H7 (cell line): ENCODE measurements at regions not wholly inside any gene's neighbourhood (a gene's known extent, or its start where the extent isn't known, plus 50 kb on each side); places are given as distances from the start of the nearest gene placed in this dataset.
"Not testable (repeated sequence)": the region's sequence is repeated elsewhere in the genome, so short reads cannot be mapped to it uniquely, and the experiment has no call there.

Experiments
- DNase-seq: peaks from one replicate; pipeline ENCODE4 v3.0.0; 2012
- H3K27me3 ChIP-seq: 2 replicates; pipeline ENCODE4 v1.6.0; 2011; ENCODE audit warnings: mild to moderate bottlenecking, low read length; ENCODE audit not compliant: control insufficient read depth, insufficient read depth
- H3K36me3 ChIP-seq: replicated peaks from 2 replicates; pipeline ENCODE4 v1.5.1; 2011; ENCODE audit warnings: low read length; ENCODE audit not compliant: control insufficient read depth, insufficient read depth
- H3K4me3 ChIP-seq: 2 replicates; pipeline ENCODE4 v1.5.1; 2011; ENCODE audit warnings: low read depth, mild to moderate bottlenecking, control low read depth, low read length, moderate library complexity; ENCODE audit not compliant: insufficient read depth

- no peaks in the 10 kb centered on the region for H3K36me3 ChIP-seq
- H3K4me3 ChIP-seq = no peak overlapping the region
- no peak for DNase-seq
- no peaks in the 10 kb centered on the region for H3K27me3 ChIP-seq
Measured at GRCh38 chr20:59110607-59111006, 53.0 kb upstream of the ZNF831 start.

GRCh38 chr20:59105581-59105980 is 58.0 kb upstream of the ZNF831 start:
- Histone ChIP-seq H3K4me3 (no peak overlapping the region), H3K36me3 (no peaks in the 10 kb centered on the region), H3K27me3 (no peaks in the 10 kb centered on the region)
- DNase-seq = no peak

- no peaks in the 10 kb centered on the region for H3K36me3 ChIP-seq
- DNase-seq = no peak
- H3K4me3 ChIP-seq = no peak overlapping the region
- H3K27me3 ChIP-seq = no peaks in the 10 kb centered on the region
Measured at GRCh38 chr20:59104831-59105230, 58.8 kb upstream of the ZNF831 start.

DNA sequence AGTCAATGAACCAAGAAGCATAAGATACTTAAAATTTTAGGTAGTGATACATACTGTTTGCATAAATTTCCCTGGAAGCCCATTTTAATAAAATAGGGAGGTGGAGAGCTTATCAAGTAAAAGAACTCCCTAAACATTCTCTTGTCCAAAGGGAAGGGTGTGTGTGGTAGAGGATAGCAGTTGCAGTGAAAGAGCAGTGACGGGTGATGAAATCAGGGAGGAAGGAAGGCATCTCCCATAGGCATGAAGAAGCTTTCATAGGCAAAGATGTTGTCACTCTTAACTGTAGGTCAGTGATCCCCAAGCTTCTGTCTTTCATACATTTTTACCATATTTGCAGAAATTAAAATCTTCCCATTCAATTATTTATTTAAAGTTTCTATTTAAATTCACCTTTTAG is 60.0 kb upstream of the ZNF831 start:
- DNase-seq = no peak
- Histone ChIP-seq H3K4me3 (no peak overlapping the region), H3K36me3 (no peaks in the 10 kb centered on the region), H3K27me3 (no peaks in the 10 kb centered on the region)

DNA sequence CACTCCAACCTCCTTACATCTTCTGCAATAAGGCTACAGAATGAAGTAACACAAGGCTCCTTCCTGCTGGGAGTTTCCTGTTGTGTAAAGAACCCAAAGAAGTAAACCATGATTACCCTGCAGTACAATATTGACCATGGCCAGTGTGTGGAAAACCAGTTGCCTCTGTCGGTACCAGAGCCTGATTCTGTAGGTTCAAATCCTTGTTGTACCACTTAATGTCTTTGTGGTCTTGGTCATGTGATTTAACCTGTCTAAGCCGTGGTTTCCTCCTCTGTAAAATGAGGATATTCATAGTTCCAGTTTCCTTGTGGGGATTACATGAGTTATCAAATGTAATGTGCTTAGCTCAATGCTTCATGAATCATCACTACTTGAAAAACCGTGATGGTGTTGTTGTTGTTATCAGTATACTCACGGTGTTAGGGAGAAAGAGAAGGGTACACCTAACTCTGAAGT is 60.3 kb upstream of the PRELID3B start:
- Histone ChIP-seq H3K27me3 (no peaks in the 10 kb centered on the region), H3K36me3 (no peaks in the 10 kb centered on the region), H3K4me3 (no peak overlapping the region)
- DNase-seq = no peak

DNA sequence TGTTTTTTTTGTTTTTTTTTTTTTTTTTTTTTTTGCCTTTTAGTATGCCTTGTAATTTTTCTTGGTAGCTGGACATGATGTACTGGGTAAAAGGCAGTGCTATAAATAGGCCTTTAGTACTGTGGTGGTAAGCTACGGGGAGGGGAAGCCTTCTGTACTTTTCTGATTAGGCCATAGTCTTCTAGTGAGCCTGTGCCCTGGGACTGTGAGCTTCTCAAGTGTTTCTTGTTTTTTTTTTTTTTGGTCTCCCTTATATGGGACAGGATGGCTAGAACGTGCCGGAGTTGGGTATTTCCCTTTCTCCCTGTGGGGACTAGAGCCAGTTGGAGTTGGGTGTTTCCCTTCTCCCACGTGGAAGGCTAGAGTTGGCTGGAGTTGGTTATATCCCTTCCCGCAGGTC is 59.4 kb upstream of the PRELID3B start:
- Histone ChIP-seq H3K4me3 (no peak overlapping the region), H3K27me3 (no peaks in the 10 kb centered on the region), H3K36me3 (no peaks in the 10 kb centered on the region)
- DNase-seq = no peak

GRCh38 chr20:59099864-59100263 is 57.3 kb upstream of the PRELID3B start:
- not testable (repeated sequence) for DNase-seq, H3K36me3 ChIP-seq, H3K27me3 ChIP-seq

GRCh38 chr20:59095140-59095539 is 52.6 kb upstream of the PRELID3B start:
- DNase-seq = no peak
- Histone ChIP-seq H3K4me3 (no peak overlapping the region), H3K36me3 (no peaks in the 10 kb centered on the region), H3K27me3 (no peaks in the 10 kb centered on the region)

More at GRCh38 chr20:59099864-59100263, 57.3 kb upstream of the PRELID3B start:
- not testable (repeated sequence) for H3K4me3 ChIP-seq

DNA sequence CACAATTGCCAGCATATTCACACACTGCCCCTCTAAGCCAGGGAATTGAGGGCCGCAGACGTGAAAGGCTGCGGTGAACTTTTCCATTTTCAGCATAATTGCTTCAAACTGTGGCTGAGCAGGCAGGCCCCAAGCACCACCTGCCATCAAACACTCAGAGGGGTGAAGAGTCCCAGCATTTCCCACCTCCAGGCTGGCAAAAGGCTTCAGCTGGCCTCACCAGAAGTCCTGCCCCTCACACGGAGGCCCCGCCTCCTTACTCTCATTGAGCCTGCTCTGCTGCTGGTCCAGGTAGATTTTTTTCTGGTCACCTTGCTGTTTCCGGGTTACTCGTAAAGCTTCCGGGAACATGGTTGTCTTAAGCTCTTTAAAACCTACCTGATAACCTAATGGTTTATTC is 52.0 kb upstream of the PRELID3B start:
- Histone ChIP-seq H3K4me3 (no peak overlapping the region), H3K27me3 (no peaks in the 10 kb centered on the region), H3K36me3 (no peaks in the 10 kb centered on the region)
- peak; percentile 28 for DNase-seq
